WTC11 (cell line): ENCODE measurements at regions not wholly inside any gene's neighbourhood (a gene's known extent, or its start where the extent isn't known, plus 50 kb on each side); places are given as distances from the start of the nearest gene placed in this dataset.
"Not testable (repeated sequence)": the region's sequence is repeated elsewhere in the genome, so short reads cannot be mapped to it uniquely, and the experiment has no call there.

Experiments used
- ATAC-seq: fragments of 200-7000 bp; cut with Tn5 transposase; 2 replicates; pipeline ENCODE4 v1.10.0; 2021; ENCODE audit warnings: mild to moderate bottlenecking, moderate library complexity
- CTCF ChIA-PET: fragments of 300-600 bp; sonication (Branson Sonifier 250); formaldehyde crosslinking; loops from one replicate; lab custom pipeline; 2021; ENCODE audit warnings: antibody characterized with exemption; lab: Charles Lee
- POLR2A ChIA-PET: fragments of 350-600 bp; sonication (Branson Sonifier 250); formaldehyde crosslinking; loops from one replicate; lab custom pipeline; 2021; ENCODE audit warnings: antibody characterized with exemption; lab: Charles Lee
- DNase-seq: peaks from one replicate; pipeline ENCODE4 v3.0.0; 2021; ENCODE audit warnings: low spot score
- H3K27ac Mint-ChIP-seq: 2 replicates; pipeline ENCODE4 v1.8.0; 2021; ENCODE audit warnings: mixed read lengths
- H3K27me3 Mint-ChIP-seq: 2 replicates; pipeline ENCODE4 v1.8.0; 2021; ENCODE audit warnings: low read depth, mild to moderate bottlenecking, moderate library complexity, mixed read lengths
- H3K36me3 Mint-ChIP-seq: 2 replicates; pipeline ENCODE4 v1.8.0; 2021; ENCODE audit warnings: mixed read lengths
- H3K4me1 Mint-ChIP-seq: 2 replicates; pipeline ENCODE4 v1.8.0; 2022; ENCODE audit warnings: mixed read lengths
- H3K4me3 Mint-ChIP-seq: 2 replicates; pipeline ENCODE4 v1.8.0; 2021; ENCODE audit warnings: mild to moderate bottlenecking, moderate library complexity, mixed read lengths
- H3K9me3 Mint-ChIP-seq: 2 replicates; pipeline ENCODE4 v1.8.0; 2021; ENCODE audit warnings: mixed read lengths
- AFF4 ChIP-seq: sonication (generic); formaldehyde crosslinking; IDR thresholded peaks from 2 replicates; pipeline ENCODE4 v1.8.1; 2023; ENCODE audit warnings: mild to moderate bottlenecking, missing genetic modification reagents, borderline replicate concordance
- AR ChIP-seq: fragments of 250-450 bp; sonication (Bioruptor Pico); IDR thresholded peaks from 2 replicates; pipeline ENCODE4 v1.9.0; 2021; ENCODE audit warnings: mild to moderate bottlenecking
- ATF6 ChIP-seq: sonication (generic); formaldehyde crosslinking; IDR thresholded peaks from 2 replicates; pipeline ENCODE4 v1.8.1; 2023; ENCODE audit warnings: mild to moderate bottlenecking, missing genetic modification reagents
- ESRRA ChIP-seq: sonication (generic); formaldehyde crosslinking; IDR thresholded peaks from 2 replicates; pipeline ENCODE4 v1.8.1; 2022; ENCODE audit warnings: mild to moderate bottlenecking, missing genetic modification reagents, borderline replicate concordance
- GRHL2 ChIP-seq: fragments of 250-450 bp; sonication (Bioruptor Pico); IDR thresholded peaks from 2 replicates; pipeline ENCODE4 v1.8.0; 2022; ENCODE audit warnings: mild to moderate bottlenecking, moderate library complexity; ENCODE audit not compliant: insufficient replicate concordance, severe bottlenecking
- JUN ChIP-seq: sonication (generic); formaldehyde crosslinking; IDR thresholded peaks from 2 replicates; pipeline ENCODE4 v1.8.0; 2023; ENCODE audit warnings: mild to moderate bottlenecking, missing genetic modification reagents
- MAX ChIP-seq: sonication (generic); formaldehyde crosslinking; IDR thresholded peaks from 2 replicates; pipeline ENCODE4 v1.8.0; 2022; ENCODE audit warnings: mild to moderate bottlenecking, missing genetic modification reagents
- SMAD3 ChIP-seq: sonication (generic); formaldehyde crosslinking; IDR thresholded peaks from 2 replicates; pipeline ENCODE4 v1.8.0; 2022; ENCODE audit warnings: missing genetic modification reagents, mild to moderate bottlenecking, borderline replicate concordance
- SP1 ChIP-seq: sonication (generic); formaldehyde crosslinking; conservative IDR thresholded peaks from 2 replicates; pipeline ENCODE4 v1.8.1; 2022; ENCODE audit warnings: missing genetic modification reagents
- USF1 ChIP-seq: sonication (generic); formaldehyde crosslinking; IDR thresholded peaks from 2 replicates; pipeline ENCODE4 v1.8.0; 2022; ENCODE audit warnings: mild to moderate bottlenecking, missing genetic modification reagents
- ZMAT4 ChIP-seq: fragments of 250-450 bp; sonication (Bioruptor Pico); IDR thresholded peaks from 2 replicates; pipeline ENCODE4 v1.9.0; 2021; ENCODE audit warnings: mild to moderate bottlenecking
- ZNF138 ChIP-seq: sonication (generic); formaldehyde crosslinking; conservative IDR thresholded peaks from 2 replicates; pipeline ENCODE4 v1.8.1; 2022; ENCODE audit warnings: mild to moderate bottlenecking, moderate library complexity, missing genetic modification reagents
- ZNF263 ChIP-seq: sonication (generic); formaldehyde crosslinking; IDR thresholded peaks from 2 replicates; pipeline ENCODE4 v1.8.1; 2022; ENCODE audit warnings: low read depth, mild to moderate bottlenecking, moderate library complexity, missing genetic modification reagents
- ZNF396 ChIP-seq: fragments of 250-450 bp; sonication (Bioruptor Pico); IDR thresholded peaks from 2 replicates; pipeline ENCODE4 v1.8.0; 2021; ENCODE audit warnings: mild to moderate bottlenecking, moderate library complexity, borderline replicate concordance
- ZNF423 ChIP-seq: fragments of 250-450 bp; sonication (Bioruptor Pico); IDR thresholded peaks from 2 replicates; pipeline ENCODE4 v2.1.2; 2022; ENCODE audit warnings: mild to moderate bottlenecking, moderate library complexity
- ZSCAN18 ChIP-seq: fragments of 250-450 bp; sonication (Bioruptor Pico); IDR thresholded peaks from 2 replicates; pipeline ENCODE4 v2.1.2; 2022; ENCODE audit warnings: mild to moderate bottlenecking, moderate library complexity

GRCh38 chr6:134541001-134541400 is 223.1 kb upstream of the SGK1 start (continued):
- TF ChIP-seq ZNF138 (CRISPR knock-in tag) (no peak), ZNF396 (CRISPR knock-in tag) (no peak), ZMAT4 (CRISPR knock-in tag) (no peak), ZSCAN18 (no peak), JUN (CRISPR knock-in tag) (no peak), GRHL2 (CRISPR knock-in tag) (no peak), SP1 (no peak), AFF4 (CRISPR knock-in tag) (no peak), ZNF423 (CRISPR knock-in tag) (no peak), ATF6 (CRISPR knock-in tag) (no peak)

GRCh38 chr6:134539865-134540323 is 222.0 kb upstream of the SGK1 start:
- ChIA-PET POLR2A (no interaction called here), CTCF (no interaction called here)
- no peaks in the 10 kb centered on the region for H3K36me3 Mint-ChIP-seq
- ATAC-seq, result no peak
- H3K4me1 Mint-ChIP-seq, result peaks cover 9% of the 10 kb centered on the region
- H3K27ac Mint-ChIP-seq, result no peak overlapping the region
- DNase-seq, result no peak
- no peak overlapping the region for H3K4me3 Mint-ChIP-seq
- H3K9me3 Mint-ChIP-seq, result no peaks in the 10 kb centered on the region
- no peak for TF ChIP-seq USF1 (CRISPR knock-in tag)
- TF ChIP-seq SMAD3, result no peak
- no peak for TF ChIP-seq ESRRA (CRISPR knock-in tag)
- no peak for TF ChIP-seq ZNF263
- TF ChIP-seq AR, result no peak
- TF ChIP-seq MAX (CRISPR knock-in tag), result no peak
- no peaks in the 10 kb centered on the region for H3K27me3 Mint-ChIP-seq

GRCh38 chr6:134537765-134538164 is 219.9 kb upstream of the SGK1 start:
- ATAC-seq, H3K9me3 Mint-ChIP-seq, H3K27ac Mint-ChIP-seq, H3K4me3 Mint-ChIP-seq, H3K4me1 Mint-ChIP-seq, POLR2A ChIA-PET, CTCF ChIA-PET, H3K27me3 Mint-ChIP-seq, DNase-seq, H3K36me3 Mint-ChIP-seq: not testable (repeated sequence)
